GM21717 (cell line): ENCODE measurements at regions not wholly inside any gene's neighbourhood (a gene's known extent, or its start where the extent isn't known, plus 50 kb on each side); places are given as distances from the start of the nearest gene placed in this dataset.

ENCODE experiments used
- ATAC-seq: cut with Tn5 transposase; IDR thresholded peaks from one replicate; pipeline ENCODE4 v1.9.1; 2021; ENCODE audit warnings: mild to moderate bottlenecking, moderate library complexity; ENCODE audit not compliant: unreplicated experiment

DNA sequence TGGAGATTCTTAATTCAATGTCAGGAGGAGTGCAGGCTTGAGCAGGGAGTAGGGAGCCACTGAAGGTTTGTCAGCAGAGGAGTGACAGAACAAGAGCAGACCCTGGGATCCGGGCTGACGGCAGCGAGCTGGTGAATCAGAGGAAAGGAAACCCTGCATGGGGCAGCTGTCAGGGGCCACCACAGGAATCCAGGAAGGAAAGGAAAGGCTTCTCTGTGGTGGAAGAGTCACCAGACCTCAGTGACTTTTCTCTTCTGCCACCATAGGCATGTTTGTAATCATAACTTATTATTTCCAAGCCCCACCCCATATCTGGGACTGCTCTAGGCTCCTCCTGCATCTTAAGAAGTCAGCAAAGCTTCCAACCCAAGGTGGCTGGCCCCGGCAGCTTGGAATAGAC, 150.9 kb downstream of the BCOR start:
- no peak for ATAC-seq

DNA sequence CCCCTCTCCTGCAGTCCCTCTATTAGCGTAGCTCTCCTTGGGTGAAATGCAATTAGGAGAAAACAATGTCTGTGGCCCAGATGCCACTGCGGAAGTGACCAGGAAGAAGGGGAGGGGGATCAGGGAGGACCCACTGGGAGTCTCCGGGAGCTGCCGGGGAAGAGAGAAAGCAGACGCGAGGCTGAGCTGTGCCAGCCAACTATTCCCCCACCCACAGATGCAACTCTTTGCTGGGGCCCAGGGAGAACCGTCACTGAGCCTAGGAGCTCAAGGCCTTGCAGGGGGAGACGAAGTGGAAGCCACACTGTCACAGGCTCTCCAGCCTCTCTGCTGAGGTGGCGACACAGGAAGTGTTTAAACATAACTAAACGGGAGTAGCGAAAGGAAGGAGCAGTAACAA, 149.2 kb downstream of the BCOR start:
- no peak for ATAC-seq

DNA sequence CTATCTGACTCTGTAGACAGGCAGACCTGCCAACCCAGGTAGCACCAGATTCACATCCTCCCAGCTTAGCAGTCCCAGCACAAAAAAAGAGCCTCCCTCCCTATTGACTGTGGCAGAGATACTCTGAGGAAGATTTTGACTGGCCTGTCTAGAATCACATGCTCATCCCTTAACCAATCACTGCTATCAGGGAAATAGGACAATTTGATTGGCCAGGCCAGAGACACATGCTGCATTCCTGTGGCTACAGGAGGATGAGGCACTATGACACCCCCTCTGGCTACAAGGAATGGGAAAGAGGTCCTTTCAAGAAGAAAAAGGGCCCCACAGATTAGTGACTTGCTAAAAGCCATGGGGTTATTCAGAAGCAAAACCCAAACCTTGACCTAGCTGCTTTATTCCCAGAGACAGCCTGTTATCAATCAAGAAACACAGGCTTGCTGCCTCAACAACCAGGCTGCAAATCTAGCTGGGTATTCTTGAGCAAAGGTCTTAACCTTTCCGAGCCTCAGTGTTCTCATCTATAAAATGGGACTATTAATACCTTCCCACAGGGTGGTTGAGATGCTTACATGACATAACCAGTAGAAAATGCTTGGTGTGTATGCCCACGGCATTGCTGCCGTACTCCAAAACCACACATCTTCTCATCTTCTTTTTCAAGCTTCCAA, 147.6 kb downstream of the BCOR start:
- ATAC-seq, result no peak

DNA sequence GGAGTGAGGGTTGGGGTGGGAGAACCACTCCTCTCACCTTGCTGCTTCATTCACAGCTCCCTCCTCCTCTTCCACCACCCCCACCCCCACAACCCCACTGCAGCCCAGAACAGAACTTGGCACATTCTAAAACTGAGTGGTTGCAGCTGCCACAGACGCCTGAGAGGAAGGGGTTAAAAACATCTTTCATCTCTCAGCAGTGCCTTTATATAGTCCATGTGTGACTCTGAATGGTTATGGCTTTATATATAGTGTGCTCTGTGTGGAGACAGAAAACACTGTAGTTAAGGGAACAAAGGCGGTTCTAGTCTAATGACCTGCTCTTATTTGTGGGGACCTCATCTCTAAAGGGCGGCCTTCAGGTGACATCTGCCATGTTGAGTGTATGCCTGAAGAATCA, 144.8 kb downstream of the BCOR start:
- ATAC-seq, result no peak

DNA sequence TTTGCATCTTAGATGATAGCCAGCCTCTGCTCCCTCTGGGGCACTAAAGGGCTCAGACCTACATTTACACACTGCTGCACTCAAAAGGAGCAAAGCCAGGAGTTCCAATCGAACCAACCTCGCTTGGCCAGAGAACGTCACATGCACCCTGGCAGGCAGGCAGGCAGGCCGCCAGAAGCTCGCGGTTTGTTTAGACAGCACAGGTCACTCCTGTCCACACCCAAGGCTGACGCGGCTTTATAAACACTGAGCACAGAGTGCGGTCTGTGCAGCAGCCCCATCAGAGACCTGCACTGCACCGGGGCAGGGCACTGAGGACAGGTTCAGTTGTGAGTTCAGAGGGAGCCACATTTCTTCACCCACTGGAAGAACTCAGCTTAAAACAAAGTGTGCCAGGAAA, 143.9 kb downstream of the BCOR start:
- no peak for ATAC-seq

DNA sequence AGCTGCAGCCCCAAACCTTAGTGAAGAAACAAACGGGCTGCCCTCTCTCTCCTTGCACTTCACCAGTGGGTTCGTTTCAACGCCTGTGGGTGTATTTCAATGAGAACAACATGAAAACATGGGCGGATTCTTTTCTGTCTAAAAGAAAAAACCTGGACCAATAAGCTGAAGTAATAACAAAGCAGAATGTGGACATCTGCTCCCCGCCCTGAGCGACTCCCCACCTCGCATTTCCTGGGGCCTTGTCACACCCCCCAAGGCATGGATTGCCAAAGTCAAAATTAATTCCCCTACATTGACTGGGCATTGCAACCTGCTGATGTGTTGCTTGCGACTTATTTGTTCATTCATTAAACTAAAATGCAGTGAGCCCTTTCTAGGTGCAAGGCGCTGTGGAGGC, 142.9 kb downstream of the BCOR start:
- ATAC-seq, result no peak

DNA sequence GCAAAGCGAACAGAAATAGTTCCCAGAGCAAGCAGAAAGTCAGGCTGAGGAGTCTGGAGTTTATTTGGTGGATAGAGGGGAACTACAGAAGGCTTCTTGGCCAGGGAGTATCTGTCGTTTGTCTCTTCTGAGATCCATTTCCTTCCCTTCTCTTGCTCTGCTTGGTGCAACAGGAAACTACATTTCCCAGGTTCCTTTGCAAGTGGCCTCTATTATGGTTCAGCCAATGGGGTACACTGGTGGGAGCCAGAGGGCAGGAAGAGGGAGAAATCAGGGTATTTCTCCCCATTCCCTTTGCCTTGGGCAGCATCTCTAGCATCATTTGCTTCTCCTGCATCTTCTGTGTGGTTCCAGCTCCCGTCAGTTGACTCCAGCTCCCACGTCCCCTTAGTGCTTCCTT, 142.1 kb downstream of the BCOR start:
- ATAC-seq, result no peak

DNA sequence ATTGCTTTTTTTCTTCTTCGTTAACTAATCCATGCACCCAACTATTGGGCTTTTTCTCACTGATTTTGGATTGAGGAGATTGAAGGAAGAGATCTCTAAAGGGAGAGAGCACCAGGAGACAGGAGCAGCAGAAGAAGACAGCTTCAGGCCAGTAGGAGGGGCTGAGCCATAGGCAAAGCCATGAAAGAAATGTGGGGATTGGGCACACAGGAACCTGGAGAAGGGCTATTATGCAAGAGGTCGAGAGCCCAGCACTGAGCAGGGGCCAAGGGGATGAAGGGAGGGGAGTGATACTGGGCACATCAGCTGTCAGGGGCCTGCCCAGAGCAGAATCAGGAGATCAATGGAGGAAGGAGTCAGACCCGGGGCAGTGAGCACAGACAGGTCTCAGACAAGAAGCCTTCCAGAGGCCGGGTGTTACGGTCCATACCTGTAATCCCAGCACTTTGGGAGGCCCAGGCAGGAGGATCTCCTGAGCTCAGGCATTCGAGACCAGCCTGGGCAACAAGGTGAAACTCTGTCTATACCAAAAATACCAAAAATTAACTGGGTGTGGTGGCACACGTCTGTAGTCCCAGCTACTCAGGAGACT, 140.9 kb downstream of the BCOR start:
- ATAC-seq, result no peak

DNA sequence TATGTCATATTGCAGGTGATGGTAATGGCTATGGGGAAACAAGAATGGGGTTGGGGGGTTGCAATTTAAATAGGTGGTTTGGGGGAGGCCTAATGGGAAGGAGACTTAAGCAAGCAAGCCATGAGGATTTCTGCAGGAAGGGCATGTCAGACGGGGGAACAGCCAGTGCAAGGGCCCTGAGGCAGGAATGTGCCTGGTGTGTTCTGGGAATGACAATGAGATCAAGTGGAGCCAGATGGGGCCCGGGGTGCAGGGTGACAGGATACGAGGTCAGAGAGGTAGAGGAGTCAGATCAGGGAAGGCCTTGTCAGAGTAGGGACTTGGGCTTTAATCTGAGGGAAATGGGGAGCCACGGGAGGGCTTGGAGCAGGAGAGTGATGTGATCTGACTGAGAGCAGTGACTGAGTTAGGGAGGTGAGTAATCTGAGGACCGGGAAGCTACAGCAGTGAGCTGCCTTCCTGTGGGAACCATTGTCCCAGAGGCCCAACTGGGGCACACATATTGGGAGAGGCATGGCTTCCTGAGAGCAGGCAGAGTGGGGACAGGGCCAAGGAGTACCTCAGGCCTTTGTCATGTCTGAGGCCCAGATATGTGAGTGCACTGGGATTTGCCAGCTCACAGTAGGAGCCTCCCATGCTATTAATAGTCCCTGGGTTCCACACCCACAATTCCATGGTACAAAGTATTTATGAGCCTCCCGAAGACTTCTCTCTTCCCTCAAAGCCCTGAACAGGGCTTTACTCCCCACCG, 139.8 kb downstream of the BCOR start:
- no peak for ATAC-seq

DNA sequence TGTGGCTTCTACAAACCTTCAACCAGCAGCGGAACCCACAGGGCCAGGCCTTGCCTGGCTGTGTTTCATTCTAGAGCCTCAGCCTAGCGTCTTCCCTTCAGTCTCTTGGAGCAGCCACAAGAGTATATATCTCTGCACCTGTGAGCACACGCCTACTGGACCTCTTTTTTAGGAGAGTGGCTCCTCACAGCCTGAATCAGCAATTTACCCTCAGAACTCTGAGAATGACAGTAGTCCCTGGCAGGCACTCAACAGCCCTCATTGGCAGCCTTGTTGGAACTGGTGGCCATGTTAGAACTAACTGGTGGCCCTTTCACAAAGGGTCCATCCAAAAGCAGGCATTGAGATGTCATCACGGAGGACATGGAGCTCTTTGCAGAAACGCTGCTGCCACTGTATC, 138.9 kb downstream of the BCOR start:
- no peak for ATAC-seq

DNA sequence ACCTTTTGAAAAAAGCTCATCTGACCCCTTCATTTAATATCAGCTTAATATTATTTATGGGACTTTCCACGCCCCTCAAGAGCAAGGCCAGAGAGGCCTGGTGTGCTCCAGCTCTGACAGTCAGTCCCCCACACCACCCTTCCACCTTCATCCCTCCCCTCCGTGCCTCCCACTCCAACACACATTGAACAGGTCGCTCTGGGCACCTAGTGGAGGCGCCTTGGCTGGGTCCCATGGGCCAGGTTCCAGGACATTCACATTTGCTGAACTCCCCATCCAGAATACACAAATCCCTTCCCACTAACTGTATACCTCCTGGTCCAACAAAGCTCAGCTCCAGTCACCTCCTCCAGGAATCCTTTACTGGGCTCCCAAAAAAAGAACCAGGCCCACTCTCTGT, 137.5 kb downstream of the BCOR start:
- no peak for ATAC-seq

DNA sequence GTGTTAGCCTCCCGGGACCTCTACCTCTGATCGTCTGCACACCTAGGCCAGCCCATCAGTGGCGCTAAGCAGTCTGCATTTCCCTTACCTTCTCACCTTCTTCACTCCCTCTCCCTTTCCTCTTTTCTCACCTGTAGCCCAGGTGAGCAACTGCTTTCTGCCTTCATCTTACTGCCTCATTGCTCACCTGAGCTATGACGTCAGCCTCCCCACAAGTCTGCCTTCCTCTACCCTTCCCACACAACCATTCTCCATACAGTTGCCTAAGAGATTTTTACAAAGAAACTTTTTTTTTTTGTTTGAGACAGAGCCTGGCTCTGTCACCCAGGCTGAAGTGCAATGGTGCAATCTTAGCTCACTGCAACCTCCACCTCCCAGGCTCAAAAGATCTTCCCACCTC, 136.3 kb downstream of the BCOR start:
- no peak for ATAC-seq

DNA sequence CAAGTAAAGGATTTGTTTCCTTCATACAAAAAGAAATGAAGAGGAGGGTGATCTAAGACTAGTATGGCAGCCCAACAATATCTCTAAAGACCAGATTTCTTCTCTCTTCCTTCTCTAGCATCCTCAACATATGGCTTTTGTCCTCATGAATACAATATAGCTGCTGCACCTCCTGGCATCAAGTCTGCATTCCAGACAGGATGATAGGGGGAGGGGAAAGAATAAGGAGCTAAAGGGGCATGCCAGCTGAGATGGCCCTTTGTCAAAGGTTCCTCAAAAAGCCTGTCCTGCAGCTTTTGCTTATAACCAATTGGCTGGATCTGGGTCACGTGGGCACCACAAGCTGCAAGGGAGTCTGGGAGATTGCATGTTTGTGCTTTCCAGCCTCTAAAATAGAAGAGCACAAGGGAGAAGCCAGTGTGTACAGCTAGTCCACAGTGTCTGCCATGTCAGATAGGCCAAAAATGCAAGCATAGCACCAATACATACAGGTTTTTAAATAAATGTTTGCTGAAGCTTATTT, 132.6 kb downstream of the BCOR start:
- ATAC-seq, result no peak

DNA sequence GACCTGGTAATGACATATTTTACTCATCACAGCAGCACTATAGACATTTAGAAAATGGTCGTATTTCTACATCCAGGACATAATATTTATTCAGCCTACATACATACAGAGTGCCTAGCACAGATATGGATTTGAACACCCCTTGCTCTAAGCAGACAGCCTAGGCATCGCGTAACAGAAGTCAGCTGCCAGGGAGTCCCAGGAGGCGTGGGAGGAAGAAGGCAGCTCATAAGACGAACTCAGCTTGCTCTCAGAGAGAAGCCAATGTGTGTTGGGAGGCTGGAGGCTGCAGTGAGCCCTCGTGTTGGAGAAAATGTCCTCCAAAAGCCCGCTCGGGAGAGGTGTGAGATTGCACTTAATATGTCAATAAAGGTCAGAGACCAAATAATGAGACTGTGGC, 131.6 kb downstream of the BCOR start:
- no peak for ATAC-seq

DNA sequence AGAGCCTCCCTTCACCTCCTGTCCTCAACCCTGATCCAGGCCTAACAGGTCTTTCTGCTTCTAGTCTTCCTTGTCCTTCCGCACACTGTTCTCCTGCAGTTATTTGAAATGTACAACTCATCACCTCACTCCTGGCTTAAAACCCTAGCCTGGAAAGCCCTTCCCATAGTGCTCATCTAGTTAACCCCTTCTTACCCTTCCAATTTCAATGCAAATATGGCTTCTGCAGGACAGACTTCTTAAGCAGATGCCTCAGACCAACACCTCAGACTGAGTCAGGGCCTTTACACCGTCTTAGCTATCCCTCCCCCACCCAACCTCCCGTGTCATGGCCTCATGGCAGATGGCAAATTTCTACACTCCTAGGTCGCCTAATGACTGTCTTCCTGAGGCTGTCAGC, 130.4 kb downstream of the BCOR start:
- ATAC-seq, result no peak

DNA sequence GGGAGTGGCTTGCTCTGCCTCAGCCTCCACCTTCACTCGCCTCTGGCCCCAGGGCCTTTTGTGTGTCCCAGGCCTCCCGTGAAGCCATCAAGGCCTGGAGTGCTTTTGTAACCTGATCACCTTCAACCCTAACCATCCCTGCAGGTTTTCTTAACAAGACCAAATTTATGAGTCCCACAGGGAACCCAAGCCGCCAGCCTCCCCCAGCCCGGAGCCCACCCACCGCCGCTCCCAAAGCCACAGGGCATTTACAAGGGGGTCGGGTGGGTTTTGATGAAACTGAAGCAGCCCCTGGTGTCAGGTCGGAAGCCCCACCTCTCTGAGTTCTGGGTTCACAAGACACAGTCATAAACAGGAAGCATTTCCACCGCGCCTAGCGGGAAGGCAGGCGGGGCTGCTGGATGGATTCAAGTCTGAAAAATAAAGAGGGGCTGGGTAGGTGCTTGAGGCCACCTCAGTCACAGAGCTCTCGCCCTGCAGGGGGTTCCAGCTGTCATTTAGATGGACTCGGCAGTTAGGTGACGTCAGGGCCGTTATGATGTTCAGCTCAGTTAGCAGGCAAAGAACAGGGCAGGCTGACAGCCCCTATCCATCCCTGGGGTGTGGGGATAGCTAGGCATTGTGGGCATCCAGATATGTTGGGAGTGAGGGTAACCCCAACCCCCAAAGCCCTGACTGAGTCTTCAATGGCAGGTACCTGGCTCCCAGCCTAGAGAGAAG, 128.5 kb downstream of the BCOR start:
- no peak for ATAC-seq

DNA sequence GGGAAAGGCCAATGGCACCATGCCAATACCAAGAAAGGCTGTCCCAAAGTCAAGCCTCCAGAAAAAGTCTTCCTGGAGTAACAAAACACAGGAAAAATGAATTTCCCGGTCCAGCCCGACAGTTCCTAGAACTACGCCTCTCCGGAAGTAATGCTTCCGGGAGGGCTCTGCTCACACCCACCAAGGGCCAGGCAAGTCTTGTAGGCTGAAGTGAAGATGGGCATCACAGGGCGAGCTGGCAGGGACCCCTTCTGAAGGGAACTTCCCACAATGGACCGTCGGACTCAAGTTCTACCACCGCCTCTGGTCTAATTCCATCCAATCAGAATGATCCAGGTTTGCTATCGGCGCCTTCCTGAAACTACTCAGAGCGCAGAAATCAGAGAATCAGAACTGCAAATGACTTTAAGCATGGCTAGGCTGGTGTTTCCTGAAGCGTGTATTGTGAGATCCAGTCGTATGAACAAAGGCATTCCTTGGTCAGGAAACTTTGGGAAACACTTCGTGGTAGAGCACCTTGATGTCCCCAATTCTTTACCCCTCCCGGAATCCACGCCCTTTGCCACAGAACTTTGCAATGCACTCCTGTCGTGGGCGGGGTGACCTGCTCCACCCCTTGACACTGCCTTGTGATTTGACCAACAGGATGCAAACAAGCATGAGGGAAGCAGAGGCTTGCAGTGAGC, 127.8 kb downstream of the BCOR start:
- no peak for ATAC-seq

DNA sequence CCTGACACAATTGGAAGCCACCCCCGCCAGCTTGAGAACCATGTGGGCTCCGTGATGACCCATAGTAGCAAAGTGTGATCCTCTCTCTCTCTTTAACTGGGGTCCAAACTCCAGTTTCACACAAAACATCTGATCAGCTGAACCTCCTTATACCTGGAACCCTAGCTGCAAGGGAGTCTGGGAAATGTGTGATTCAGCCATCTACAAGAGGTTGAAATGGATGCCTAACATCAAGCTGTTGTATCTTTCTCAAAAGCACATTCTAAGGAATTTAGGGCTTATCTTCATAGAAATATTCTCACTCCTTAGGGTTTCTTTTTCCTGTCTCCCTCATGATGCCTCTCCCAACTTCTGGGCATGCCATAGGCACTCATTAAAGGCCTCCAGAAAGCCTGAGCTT, 126.0 kb downstream of the BCOR start:
- ATAC-seq, result no peak

DNA sequence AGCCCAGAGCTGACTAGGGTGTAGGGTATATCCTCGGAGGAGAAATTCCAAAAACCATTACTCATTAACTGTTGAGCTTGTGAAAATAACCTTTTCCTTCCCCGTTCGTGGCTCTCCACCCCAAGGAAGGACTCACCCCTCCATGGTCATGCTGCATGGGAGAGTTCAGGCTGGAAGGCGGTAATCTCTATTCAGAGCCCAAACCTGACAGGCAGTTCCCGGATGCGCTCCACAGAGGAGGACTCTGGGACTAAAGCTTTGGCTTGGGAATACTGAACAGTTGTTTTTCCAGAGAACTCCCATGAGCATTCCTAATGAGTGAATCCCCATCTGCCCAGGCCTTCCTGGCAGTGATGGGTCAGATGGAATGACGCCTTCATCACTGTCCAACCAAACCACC, 125.4 kb downstream of the BCOR start:
- ATAC-seq, result no peak

DNA sequence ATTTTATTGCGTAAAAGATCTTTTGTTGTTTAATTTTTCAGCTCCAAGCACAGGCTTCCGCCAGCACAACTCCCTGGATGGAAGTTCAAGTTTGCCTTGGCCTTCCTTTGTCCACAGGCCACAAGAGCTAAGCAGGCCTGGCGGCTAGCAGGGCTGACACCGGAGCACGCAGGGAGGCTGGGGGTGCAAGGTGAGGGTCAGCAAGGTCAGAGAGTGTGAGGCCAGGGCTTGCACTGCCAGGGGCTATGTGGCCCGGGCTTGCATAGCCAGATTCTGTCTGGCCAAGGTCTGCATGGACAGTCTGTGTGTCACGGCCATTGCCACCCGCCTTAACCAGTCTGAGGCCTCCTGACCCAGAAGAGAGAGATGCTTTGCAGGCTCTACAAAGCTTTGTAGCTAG, 123.9 kb downstream of the BCOR start:
- ATAC-seq, result no peak

DNA sequence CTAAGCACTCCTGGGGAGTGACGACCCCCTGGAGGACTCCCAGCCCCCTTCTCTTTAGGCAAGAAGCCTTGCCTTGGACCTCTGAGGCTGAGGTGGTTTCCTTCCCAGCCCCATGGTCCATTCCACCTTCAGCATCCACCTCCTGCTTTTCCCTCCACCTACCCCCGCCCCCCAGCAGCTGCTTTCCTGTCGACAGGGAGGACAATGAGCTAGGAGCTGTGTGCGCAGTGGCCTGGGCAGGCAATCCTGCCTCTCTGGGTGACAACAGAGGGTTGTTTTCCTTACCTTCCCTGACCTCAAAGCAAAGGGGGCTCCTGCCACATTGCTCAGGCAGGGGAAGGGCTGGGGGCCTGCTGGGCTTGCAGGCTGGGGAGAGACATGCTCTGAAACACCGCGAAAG, 123.5 kb downstream of the BCOR start:
- no peak for ATAC-seq
